BLaER1 (cell line): ENCODE measurements at regions not wholly inside any gene's neighbourhood (a gene's known extent, or its start where the extent isn't known, plus 50 kb on each side); places are given as distances from the start of the nearest gene placed in this dataset.

Experiments used
- H3K27ac ChIP-seq: shearing (Covaris generic); formaldehyde crosslinking; 2 replicates; pipeline ENCODE4 v1.8.1; 2022
- H3K27me3 ChIP-seq: shearing (Covaris generic); formaldehyde crosslinking; 2 replicates; pipeline ENCODE4 v1.8.1; 2022
- H3K36me3 ChIP-seq: shearing (Covaris generic); formaldehyde crosslinking; 2 replicates; pipeline ENCODE4 v1.8.1; 2022
- H3K4me1 ChIP-seq: shearing (Covaris generic); formaldehyde crosslinking; 2 replicates; pipeline ENCODE4 v1.8.1; 2022
- H3K4me2 ChIP-seq: shearing (Covaris generic); formaldehyde crosslinking; 2 replicates; pipeline ENCODE4 v1.8.1; 2022
- H3K4me3 ChIP-seq: shearing (Covaris generic); formaldehyde crosslinking; 2 replicates; pipeline ENCODE4 v1.8.1; 2022
- H3K9ac ChIP-seq: shearing (Covaris generic); formaldehyde crosslinking; 2 replicates; pipeline ENCODE4 v1.8.1; 2022
- H3K9me3 ChIP-seq: shearing (Covaris generic); formaldehyde crosslinking; 2 replicates; pipeline ENCODE4 v1.8.1; 2022
- H4K20me1 ChIP-seq: shearing (Covaris generic); formaldehyde crosslinking; 2 replicates; pipeline ENCODE4 v1.8.1; 2022
- Cebpa-rat ChIP-seq: shearing (Covaris generic); IDR thresholded peaks from 2 replicates; pipeline ENCODE4 v1.8.1; 2022

DNA sequence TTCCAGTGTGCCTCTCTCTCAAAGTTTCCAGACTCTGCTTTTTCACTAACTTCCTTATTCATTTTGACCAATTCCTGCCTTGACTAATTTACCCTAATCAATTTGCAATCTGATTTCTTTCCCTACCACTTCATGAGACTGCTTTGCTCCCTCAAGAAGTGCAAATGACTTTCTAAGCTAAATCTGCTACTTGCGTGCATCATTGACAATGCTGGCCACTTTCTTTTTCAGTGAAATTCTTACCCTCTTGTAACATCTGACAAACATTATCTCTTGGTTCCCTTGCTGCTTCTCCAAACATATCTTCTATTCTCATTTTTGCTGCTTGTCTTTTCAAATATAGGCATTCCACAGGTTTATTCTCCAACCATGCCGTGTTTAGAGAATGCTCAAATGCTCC lies 659.9 kb downstream of the USP25 start:
- no peak overlapping the region for H3K27ac ChIP-seq
- no peaks in the 10 kb centered on the region for H3K4me1 ChIP-seq
- H3K36me3 ChIP-seq, result no peaks in the 10 kb centered on the region
- H3K27me3 ChIP-seq, result no peaks in the 10 kb centered on the region
- no peak overlapping the region for H3K4me3 ChIP-seq
- no peaks in the 10 kb centered on the region for H3K9me3 ChIP-seq
- H3K9ac ChIP-seq, result no peak overlapping the region
- H3K4me2 ChIP-seq, result no peak overlapping the region
- no peaks in the 10 kb centered on the region for H4K20me1 ChIP-seq
- no peak for TF ChIP-seq Cebpa-rat

GRCh38 chr21:16395285-16395684 lies 665.5 kb downstream of the USP25 start:
- Histone ChIP-seq H3K27ac (no peak overlapping the region), H3K4me2 (no peak overlapping the region), H3K4me1 (no peaks in the 10 kb centered on the region), H3K36me3 (no peaks in the 10 kb centered on the region), H3K27me3 (no peaks in the 10 kb centered on the region), H4K20me1 (no peaks in the 10 kb centered on the region), H3K4me3 (no peak overlapping the region), H3K9me3 (peaks cover 13% of the 10 kb centered on the region), H3K9ac (no peak overlapping the region)
- no peak for TF ChIP-seq Cebpa-rat

DNA sequence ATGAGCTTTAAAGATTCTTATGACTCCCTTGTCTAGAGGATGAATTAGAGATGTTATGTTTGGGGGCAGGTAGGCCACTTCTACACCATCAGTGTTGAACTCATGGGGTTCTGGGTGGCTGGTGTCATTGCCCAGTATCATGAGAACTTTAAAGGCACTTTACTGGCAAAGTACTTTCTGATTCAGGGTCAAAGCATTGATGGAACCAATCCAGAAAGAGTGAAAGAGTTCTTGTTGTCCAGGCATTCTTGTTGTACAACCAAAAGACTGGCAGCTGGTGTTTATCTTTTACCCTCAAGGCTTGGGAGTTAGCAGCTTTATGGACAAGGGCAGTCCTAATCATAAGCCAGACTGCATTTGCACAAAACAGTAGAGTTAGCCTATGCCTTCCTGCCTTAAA lies 673.0 kb downstream of the USP25 start:
- Histone ChIP-seq H3K9ac (no peak overlapping the region), H3K4me3 (no peak overlapping the region), H4K20me1 (no peaks in the 10 kb centered on the region), H3K27ac (no peak overlapping the region), H3K4me1 (no peaks in the 10 kb centered on the region), H3K36me3 (no peaks in the 10 kb centered on the region), H3K4me2 (no peak overlapping the region), H3K9me3 (no peaks in the 10 kb centered on the region), H3K27me3 (no peaks in the 10 kb centered on the region)
- TF ChIP-seq Cebpa-rat, result no peak

- Histone ChIP-seq H3K9ac (no peak overlapping the region), H3K4me2 (no peak overlapping the region), H4K20me1 (no peaks in the 10 kb centered on the region), H3K27me3 (no peaks in the 10 kb centered on the region), H3K27ac (no peak overlapping the region), H3K36me3 (no peaks in the 10 kb centered on the region), H3K9me3 (no peaks in the 10 kb centered on the region), H3K4me1 (no peaks in the 10 kb centered on the region), H3K4me3 (no peak overlapping the region)
- TF ChIP-seq Cebpa-rat, result no peak
Measured at GRCh38 chr21:16404776-16405175, 675.0 kb downstream of the USP25 start.

DNA sequence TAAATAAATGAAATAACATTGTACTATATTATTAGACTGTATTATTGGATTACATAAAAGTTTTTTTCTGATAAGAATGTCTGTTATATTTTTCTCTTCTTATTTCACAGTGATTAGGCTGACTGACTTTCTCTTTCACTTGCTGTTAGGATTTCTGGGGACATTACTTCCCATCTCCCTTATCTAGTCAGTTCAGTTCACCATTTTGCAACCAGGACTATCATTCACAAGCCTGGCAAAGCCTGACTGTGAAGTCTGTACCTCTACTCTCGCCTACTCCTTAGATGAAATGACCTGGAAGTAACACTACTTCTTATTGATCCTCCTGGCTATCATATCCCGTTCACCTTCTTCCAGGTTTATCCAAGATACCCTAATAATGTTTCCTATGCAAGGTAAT lies 676.6 kb downstream of the USP25 start:
- Histone ChIP-seq H3K9ac (no peak overlapping the region), H3K9me3 (no peaks in the 10 kb centered on the region)

GRCh38 chr21:16407403-16408240 lies 677.8 kb downstream of the USP25 start:
- H3K9ac ChIP-seq, result no peak overlapping the region
- H4K20me1 ChIP-seq, result no peaks in the 10 kb centered on the region
- no peaks in the 10 kb centered on the region for H3K36me3 ChIP-seq
- no peak overlapping the region for H3K27ac ChIP-seq
- no peaks in the 10 kb centered on the region for H3K9me3 ChIP-seq
- no peak overlapping the region for H3K4me3 ChIP-seq
- no peak for TF ChIP-seq Cebpa-rat
- no peaks in the 10 kb centered on the region for H3K27me3 ChIP-seq
- no peak overlapping the region for H3K4me2 ChIP-seq
- H3K4me1 ChIP-seq, result no peaks in the 10 kb centered on the region

More for the DNA sequence above, 676.6 kb downstream of the USP25 start:
- TF ChIP-seq Cebpa-rat, result no peak
- Histone ChIP-seq H4K20me1 (no peaks in the 10 kb centered on the region), H3K4me2 (no peak overlapping the region), H3K27me3 (no peaks in the 10 kb centered on the region), H3K4me3 (no peak overlapping the region), H3K27ac (no peak overlapping the region), H3K4me1 (no peaks in the 10 kb centered on the region), H3K36me3 (no peaks in the 10 kb centered on the region)

DNA sequence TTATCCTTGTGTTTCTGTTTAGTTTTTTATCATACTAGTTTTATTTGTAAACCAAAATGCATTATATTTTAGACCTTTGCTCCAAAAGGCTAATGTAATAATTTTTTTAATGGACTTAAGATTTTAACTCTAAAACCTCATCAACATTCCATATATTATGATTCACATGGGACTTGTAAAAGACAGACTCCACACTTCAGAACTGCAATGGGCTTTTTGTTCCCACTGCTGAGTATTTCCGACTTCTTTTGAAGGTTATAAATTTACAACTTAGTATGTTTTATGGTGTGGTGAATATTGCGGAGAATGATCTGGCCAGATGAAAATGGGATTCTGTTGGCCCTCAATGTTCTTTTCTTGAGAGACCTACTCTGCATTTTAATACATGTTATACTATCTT lies 678.5 kb downstream of the USP25 start:
- Histone ChIP-seq H3K27me3 (no peaks in the 10 kb centered on the region), H3K4me1 (no peaks in the 10 kb centered on the region), H3K36me3 (no peaks in the 10 kb centered on the region), H3K9me3 (no peaks in the 10 kb centered on the region), H3K4me2 (no peak overlapping the region), H3K27ac (no peak overlapping the region), H4K20me1 (no peaks in the 10 kb centered on the region), H3K4me3 (no peak overlapping the region), H3K9ac (no peak overlapping the region)
- TF ChIP-seq Cebpa-rat, result no peak

GRCh38 chr21:16409352-16409751 lies 679.6 kb downstream of the USP25 start:
- H3K4me2 ChIP-seq, result no peak overlapping the region
- H3K4me1 ChIP-seq, result no peaks in the 10 kb centered on the region
- no peak overlapping the region for H3K4me3 ChIP-seq
- H3K27me3 ChIP-seq, result no peaks in the 10 kb centered on the region
- no peak for TF ChIP-seq Cebpa-rat
- no peaks in the 10 kb centered on the region for H3K9me3 ChIP-seq
- no peaks in the 10 kb centered on the region for H3K36me3 ChIP-seq
- no peak overlapping the region for H3K27ac ChIP-seq
- no peaks in the 10 kb centered on the region for H4K20me1 ChIP-seq
- no peak overlapping the region for H3K9ac ChIP-seq

DNA sequence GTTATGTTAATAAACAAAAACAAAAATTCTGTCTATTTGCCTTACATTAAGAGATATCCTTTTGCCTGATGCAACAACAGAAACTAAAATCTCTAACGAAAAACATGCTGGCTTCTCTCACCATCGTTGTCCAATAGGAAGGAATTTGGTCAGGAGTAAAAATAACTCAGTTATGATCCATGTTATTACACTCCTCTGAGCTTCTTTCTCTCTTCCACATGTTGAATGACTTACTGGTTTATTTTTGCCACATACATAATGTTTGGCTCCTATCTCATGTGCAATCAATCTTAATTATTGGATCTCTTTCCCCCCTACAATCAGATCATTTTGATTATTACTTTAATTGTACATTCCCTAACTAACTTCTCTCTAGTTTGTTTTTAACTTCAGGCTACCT lies 688.4 kb downstream of the USP25 start:
- Histone ChIP-seq H3K27ac (no peak overlapping the region), H4K20me1 (no peaks in the 10 kb centered on the region), H3K9ac (no peak overlapping the region), H3K36me3 (no peaks in the 10 kb centered on the region), H3K27me3 (no peaks in the 10 kb centered on the region), H3K4me3 (no peak overlapping the region), H3K9me3 (no peaks in the 10 kb centered on the region), H3K4me2 (no peak overlapping the region), H3K4me1 (no peaks in the 10 kb centered on the region)
- TF ChIP-seq Cebpa-rat, result no peak

GRCh38 chr21:16418642-16419041 lies 688.9 kb downstream of the USP25 start:
- Histone ChIP-seq H3K9ac (no peak overlapping the region), H3K27ac (no peak overlapping the region), H3K9me3 (no peaks in the 10 kb centered on the region), H4K20me1 (no peaks in the 10 kb centered on the region), H3K4me1 (no peaks in the 10 kb centered on the region), H3K27me3 (no peaks in the 10 kb centered on the region), H3K4me2 (no peak overlapping the region), H3K36me3 (no peaks in the 10 kb centered on the region), H3K4me3 (no peak overlapping the region)
- no peak for TF ChIP-seq Cebpa-rat
